ENCODE measurements at regions not wholly inside any gene's neighbourhood (a gene's known extent, or its start where the extent isn't known, plus 50 kb on each side); places are given as distances from the start of the nearest gene placed in this dataset.

GRCh38 chr6:130734161-130734560 is 93.0 kb upstream of the SMLR1 start:
- no peak for TF ChIP-seq CTCF (conservative IDR thresholded peaks at IDR 0.05)
- no peaks in the 10 kb centered on the region for H3K27me3 Mint-ChIP-seq (ENCODE audit: low read depth)
- no peaks in the 10 kb centered on the region for H3K9me3 Mint-ChIP-seq
- no peak for DNase-seq (ENCODE audit: low read depth, low spot score)
- no peak overlapping the region for H3K4me3 Mint-ChIP-seq
- H3K27ac Mint-ChIP-seq (ENCODE audit: unreplicated experiment): no peak overlapping the region
- no peaks in the 10 kb centered on the region for H3K36me3 Mint-ChIP-seq (ENCODE audit: low read depth)
- H3K4me1 Mint-ChIP-seq: no peaks in the 10 kb centered on the region

DNA sequence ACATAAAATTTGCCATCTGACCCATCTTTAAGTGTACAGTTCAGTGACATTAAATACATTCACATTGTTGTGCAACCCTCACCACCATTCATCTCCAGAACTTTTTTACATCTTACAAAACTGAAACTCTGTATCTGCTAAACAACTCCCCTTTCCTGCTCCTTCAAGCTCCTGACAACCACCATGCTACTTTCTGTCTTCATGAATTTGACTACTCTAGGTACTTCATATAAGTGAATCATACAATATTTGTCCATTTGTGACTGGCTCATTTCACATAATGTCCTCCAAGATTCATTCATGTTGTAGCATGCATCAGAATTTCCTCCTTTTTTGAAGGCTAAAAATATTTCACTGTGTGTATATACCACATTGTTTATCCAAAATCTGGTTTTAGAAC is 86.9 kb upstream of the SMLR1 start:
- H3K27me3 Mint-ChIP-seq (ENCODE audit: low read depth): no peaks in the 10 kb centered on the region
- no peak for TF ChIP-seq CTCF (conservative IDR thresholded peaks at IDR 0.05)
- H3K36me3 Mint-ChIP-seq (ENCODE audit: low read depth): no peaks in the 10 kb centered on the region
- DNase-seq (ENCODE audit: low read depth, low spot score): no peak
- H3K27ac Mint-ChIP-seq (ENCODE audit: unreplicated experiment): no peak overlapping the region
- H3K9me3 Mint-ChIP-seq: peaks cover 3% of the 10 kb centered on the region
- no peak overlapping the region for H3K4me3 Mint-ChIP-seq
- H3K4me1 Mint-ChIP-seq: peaks cover 26% of the 10 kb centered on the region

DNA sequence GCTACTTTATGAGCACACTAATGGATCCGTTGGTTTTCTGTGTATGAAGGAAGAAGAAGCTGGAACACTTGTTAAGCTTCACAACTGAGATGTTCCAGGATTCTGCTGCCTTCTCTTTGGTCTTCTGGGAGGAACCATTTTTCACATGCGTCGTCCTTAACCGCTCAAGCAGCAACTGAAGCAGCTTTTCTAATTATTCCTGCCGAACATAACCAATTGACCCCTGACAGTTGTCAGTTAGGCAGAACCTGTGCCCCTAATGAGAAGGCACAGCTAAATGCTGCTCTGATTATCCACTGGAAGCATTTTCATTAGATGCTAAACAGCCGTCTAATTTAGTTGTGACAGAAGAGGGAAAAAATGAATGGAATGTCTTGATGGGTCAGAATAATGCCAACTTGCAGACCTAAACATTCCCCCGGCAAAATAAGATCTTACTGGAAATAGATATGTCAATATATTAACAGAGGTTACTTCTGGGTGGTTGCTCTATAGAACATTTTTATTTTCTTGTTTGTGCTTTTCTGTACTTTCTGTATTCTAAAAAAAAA is 85.0 kb upstream of the SMLR1 start:
- Mint-ChIP-seq H3K36me3 (ENCODE audit: low read depth) (no peaks in the 10 kb centered on the region), H3K4me3 (no peak overlapping the region), H3K27ac (ENCODE audit: unreplicated experiment) (no peak overlapping the region), H3K27me3 (ENCODE audit: low read depth) (no peaks in the 10 kb centered on the region), H3K9me3 (peaks cover 3% of the 10 kb centered on the region), H3K4me1 (peaks cover 34% of the 10 kb centered on the region)
- DNase-seq (ENCODE audit: low read depth, low spot score): no peak
- no peak for TF ChIP-seq CTCF (conservative IDR thresholded peaks at IDR 0.05)

DNA sequence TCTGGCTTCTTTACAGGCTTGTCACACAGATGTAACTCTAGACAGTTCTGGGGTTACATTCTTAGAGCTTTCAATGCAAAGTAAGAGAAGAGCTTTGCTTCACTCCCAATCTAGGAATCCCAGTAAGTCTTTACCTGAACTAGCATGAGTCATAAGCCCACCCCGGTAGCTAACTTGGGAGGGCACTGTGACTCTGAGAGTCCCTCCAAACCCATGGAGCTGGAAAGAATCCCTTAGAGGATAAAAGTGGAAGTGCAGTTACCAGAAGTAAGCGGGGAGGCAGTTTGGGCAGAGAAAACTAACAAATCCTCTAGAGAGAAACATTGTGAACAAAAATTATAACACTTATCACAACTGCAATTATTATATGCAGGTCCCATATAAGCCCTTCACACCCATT is 84.0 kb upstream of the SMLR1 start:
- Mint-ChIP-seq H3K27me3 (ENCODE audit: low read depth) (no peaks in the 10 kb centered on the region), H3K27ac (ENCODE audit: unreplicated experiment) (no peak overlapping the region), H3K36me3 (ENCODE audit: low read depth) (no peaks in the 10 kb centered on the region), H3K4me3 (no peak overlapping the region), H3K4me1 (peaks cover 34% of the 10 kb centered on the region), H3K9me3 (peaks cover 3% of the 10 kb centered on the region)
- no peak for DNase-seq (ENCODE audit: low read depth, low spot score)
- TF ChIP-seq CTCF (conservative IDR thresholded peaks at IDR 0.05): no peak

DNA sequence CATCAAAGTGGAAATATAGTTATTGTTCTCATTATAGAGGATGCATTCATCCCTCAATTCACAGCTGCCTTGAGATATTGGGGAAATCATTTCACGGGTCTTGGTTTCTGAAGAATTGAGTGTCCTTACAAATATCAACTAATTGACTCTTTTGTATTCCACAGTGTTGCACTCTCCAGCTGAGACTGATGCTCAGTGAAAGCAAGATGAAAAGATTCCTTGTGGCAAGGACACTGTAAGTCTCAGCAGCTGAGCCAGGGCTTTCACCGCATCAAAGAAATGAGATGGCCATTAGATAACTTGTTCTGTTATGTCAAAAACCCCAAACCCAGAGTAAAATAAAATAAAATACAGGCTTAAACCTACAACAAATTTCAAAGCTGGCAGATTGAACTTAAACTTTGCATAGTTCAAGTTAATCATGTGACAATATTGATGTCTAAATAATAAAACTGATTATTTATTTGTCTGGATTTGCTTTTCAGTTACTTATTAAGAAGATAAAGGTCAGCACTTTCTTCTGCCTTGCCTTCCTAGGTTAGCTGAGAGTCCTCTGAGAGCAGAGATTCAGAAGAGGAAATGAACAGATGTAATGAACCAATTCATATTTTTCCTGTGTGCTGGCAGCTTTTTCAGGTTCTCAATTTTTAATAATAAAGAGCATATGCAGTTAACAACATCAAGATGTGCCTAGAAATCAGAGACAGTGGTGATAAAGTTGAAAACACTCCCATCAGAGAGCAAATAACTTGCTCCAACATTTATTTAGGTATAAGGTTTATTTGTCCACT is 82.4 kb upstream of the SMLR1 start:
- no peak overlapping the region for H3K4me3 Mint-ChIP-seq
- H3K27ac Mint-ChIP-seq (ENCODE audit: unreplicated experiment): no peak overlapping the region
- peaks cover 34% of the 10 kb centered on the region for H3K4me1 Mint-ChIP-seq
- no peak for TF ChIP-seq CTCF (conservative IDR thresholded peaks at IDR 0.05)
- H3K27me3 Mint-ChIP-seq (ENCODE audit: low read depth): no peaks in the 10 kb centered on the region
- H3K36me3 Mint-ChIP-seq (ENCODE audit: low read depth): no peaks in the 10 kb centered on the region
- no peak for DNase-seq (ENCODE audit: low read depth, low spot score)
- peaks cover 7% of the 10 kb centered on the region for H3K9me3 Mint-ChIP-seq

All from neural crest cell (in vitro differentiated cells).